HCT116 (cell line): ENCODE measurements at regions not wholly inside any gene's neighbourhood (a gene's known extent, or its start where the extent isn't known, plus 50 kb on each side); places are given as distances from the start of the nearest gene placed in this dataset.

Experiments
- ATAC-seq: fragments of 200-7000 bp; cut with Tn5 transposase; 2 replicates; pipeline ENCODE4 v1.9.1; 2020; ENCODE audit warnings: mild to moderate bottlenecking, moderate library complexity
- BruUV-seq: library from RNA; stranded (reverse); fragments of 400-500 nt; replicated peaks from 2 replicates; lab custom pipeline; 2021; lab: Mats Ljungman, UMichigan
- CTCF ChIA-PET: fragments of 300-600 bp; sonication (Branson Sonifier 250); formaldehyde crosslinking; loops from one replicate; lab custom pipeline; 2021; ENCODE audit warnings: antibody characterized with exemption; lab: Charles Lee
- POLR2A ChIA-PET: fragments of 300-600, 350-600 bp; sonication (Branson Sonifier 250); formaldehyde crosslinking; loops from one replicate; lab custom pipeline; 2021; ENCODE audit warnings: antibody characterized with exemption; lab: Charles Lee
- RAD21 ChIA-PET, 2 experiments: fragments of 300-600 bp; sonication (Branson Sonifier 250); formaldehyde crosslinking; loops; one replicate each; lab custom pipeline; 2023; ENCODE audit warnings: low total read pairs in 2 of 2; ENCODE audit not compliant: uncharacterized antibody in 2 of 2, unreplicated experiment in 2 of 2, low non-redundant PET in 1 of 2; lab: Charles Lee
- DNase-seq: peaks from one replicate; pipeline ENCODE4 v3.0.0-alpha.2; 2010; ENCODE audit warnings: low read depth, low spot score
- H2AFZ ChIP-seq: fragments of 200-600 bp; shearing (Covaris generic), sonication (generic); 2 replicates; pipeline ENCODE4 v1.6.1; 2017; ENCODE audit warnings: low read depth, mixed run types, mixed read lengths, antibody characterized with exemption, low read length; ENCODE audit not compliant: poor library complexity, severe bottlenecking
- H3K27ac ChIP-seq: 2 replicates; pipeline ENCODE4 v1.5.1; 2012; ENCODE audit warnings: low read depth, low read length
- H3K27me3 ChIP-seq: fragments of 200-600 bp; sonication (generic); 2 replicates; pipeline ENCODE4 v1.6.1; 2016; ENCODE audit warnings: mixed run types, low read length, mixed read lengths; ENCODE audit not compliant: insufficient read depth
- H3K36me3 ChIP-seq, 2 experiments: fragments of 200-500 bp in 1 of 2; fragments of 200-600 bp in 1 of 2; sonication (Bioruptor generic) in 1 of 2; sonication (generic) in 1 of 2; 2 replicates each; pipeline versions ENCODE4 v1.5.1 to v1.6.1; 2014 to 2016; ENCODE audit warnings: low read length in 2 of 2, inconsistent platforms in 1 of 2, mixed read lengths in 1 of 2, mixed run types in 1 of 2; ENCODE audit not compliant: insufficient read depth in 2 of 2, control insufficient read depth in 1 of 2
- H3K4me1 ChIP-seq, 2 experiments: fragments of 200-600 bp in 1 of 2; sonication (generic) in 1 of 2; 2 replicates each; pipeline versions ENCODE4 v1.5.1 to v1.6.1; 2012 to 2017; ENCODE audit warnings: low read length in 2 of 2, inconsistent platforms in 1 of 2, mild to moderate bottlenecking in 1 of 2, mixed read lengths in 1 of 2, mixed run types in 1 of 2, moderate library complexity in 1 of 2; ENCODE audit not compliant: insufficient read depth in 2 of 2, control insufficient read depth in 1 of 2
- H3K4me2 ChIP-seq: fragments of 200-600 bp; sonication (generic); 2 replicates; pipeline ENCODE4 v1.6.1; 2017; ENCODE audit warnings: mixed run types, low read length, mixed read lengths
- H3K4me3 ChIP-seq, 2 experiments: fragments of 200-600 bp in 1 of 2; sonication (generic) in 1 of 2; replicated peaks in 1 of 2; 2 replicates each; pipeline ENCODE4 v1.5.1; 2011 to 2016; ENCODE audit warnings: low read length in 2 of 2, control low read depth in 1 of 2, low read depth in 1 of 2, mild to moderate bottlenecking in 1 of 2, mixed read lengths in 1 of 2, mixed run types in 1 of 2
- H3K79me2 ChIP-seq: fragments of 200-600 bp; sonication (generic); 2 replicates; pipeline ENCODE4 v1.6.1; 2017; ENCODE audit warnings: mild to moderate bottlenecking, mixed run types, low read length, moderate library complexity, mixed read lengths; ENCODE audit not compliant: insufficient read depth
- H3K9ac ChIP-seq: fragments of 200-600 bp; sonication (generic); 2 replicates; pipeline ENCODE4 v1.6.1; 2016; ENCODE audit warnings: low read length, mixed read lengths
- H3K9me2 ChIP-seq: fragments of 200-600 bp; sonication (generic), shearing (Covaris generic); 2 replicates; pipeline ENCODE4 v1.6.1; 2017; ENCODE audit warnings: mixed run types, mild to moderate bottlenecking, moderate library complexity; ENCODE audit not compliant: insufficient read depth
- H3K9me3 ChIP-seq, 2 experiments: fragments of 200-500 bp in 1 of 2; fragments of 200-600 bp in 1 of 2; sonication (Bioruptor generic) in 1 of 2; sonication (generic) in 1 of 2; 2 replicates each; pipeline ENCODE4 v1.6.1; 2014 to 2017; ENCODE audit warnings: low read length in 2 of 2, mixed read lengths in 2 of 2, inconsistent platforms in 1 of 2, low read depth in 1 of 2, mild to moderate bottlenecking in 1 of 2, mixed run types in 1 of 2, moderate library complexity in 1 of 2; ENCODE audit not compliant: control insufficient read depth in 1 of 2, insufficient read depth in 1 of 2
- H4K20me1 ChIP-seq: fragments of 200-600 bp; sonication (generic), shearing (Covaris generic); 2 replicates; pipeline ENCODE4 v1.6.1; 2017; ENCODE audit warnings: mixed run types, mild to moderate bottlenecking, moderate library complexity; ENCODE audit not compliant: insufficient read depth
- ATF3 ChIP-seq: IDR thresholded peaks from 2 replicates; pipeline ENCODE4 v1.6.1; 2012
- CBX3 ChIP-seq: IDR thresholded peaks from 2 replicates; pipeline ENCODE4 v1.6.1; 2012; ENCODE audit warnings: low read depth
- CEBPB ChIP-seq: IDR thresholded peaks from 2 replicates; pipeline ENCODE4 v1.6.1; 2012; ENCODE audit warnings: low read depth
- ELF1 ChIP-seq: IDR thresholded peaks from 2 replicates; pipeline ENCODE4 v1.6.1; 2012; ENCODE audit warnings: low read depth, borderline replicate concordance
- EZH2 ChIP-seq: fragments of 200-600 bp; sonication (generic); IDR thresholded peaks from 2 replicates; pipeline ENCODE4 v1.6.1; 2017; ENCODE audit warnings: antibody characterized with exemption, mixed run types
- FOSL1 ChIP-seq: IDR thresholded peaks from 2 replicates; pipeline ENCODE4 v1.6.1; 2012; ENCODE audit warnings: low read depth
- JUND ChIP-seq: IDR thresholded peaks from 2 replicates; pipeline ENCODE4 v1.6.1; 2012
- MAX ChIP-seq: IDR thresholded peaks from 2 replicates; pipeline ENCODE4 v1.6.1; 2012
- POLR2A ChIP-seq: IDR thresholded peaks from 2 replicates; pipeline ENCODE4 v1.7.0; 2011; ENCODE audit warnings: borderline replicate concordance; ENCODE audit not compliant: insufficient read depth, insufficient read length; ENCODE audit errors: extremely low read depth
- POLR2AphosphoS5 ChIP-seq: IDR thresholded peaks from 2 replicates; pipeline ENCODE4 v1.6.1; 2011; ENCODE audit warnings: mild to moderate bottlenecking, low read depth, low read length, moderate library complexity
- RAD21 ChIP-seq: IDR thresholded peaks from 2 replicates; pipeline ENCODE4 v1.6.1; 2012; ENCODE audit warnings: low read depth, mild to moderate bottlenecking
- REST ChIP-seq: IDR thresholded peaks from 2 replicates; pipeline ENCODE4 v1.6.1; 2012; ENCODE audit warnings: low read depth
- TCF7L2 ChIP-seq: IDR thresholded peaks from 2 replicates; pipeline ENCODE4 v1.7.0; 2011; ENCODE audit warnings: borderline replicate concordance, inconsistent platforms; ENCODE audit not compliant: insufficient read depth, insufficient read length; ENCODE audit errors: extremely low read depth
- ZBTB33 ChIP-seq: IDR thresholded peaks from 2 replicates; pipeline ENCODE4 v1.6.1; 2011; ENCODE audit warnings: mild to moderate bottlenecking, low read length, moderate library complexity; ENCODE audit not compliant: insufficient replicate concordance; ENCODE audit errors: extremely low read depth
- ZFX ChIP-seq: fragments of 450-650 bp; IDR thresholded peaks from 2 replicates; pipeline ENCODE4 v1.6.1; 2017
- ZNF274 ChIP-seq: fragments of 200-500 bp; sonication (Bioruptor generic); IDR thresholded peaks from 2 replicates; pipeline ENCODE4 v1.6.1; 2014; ENCODE audit warnings: mild to moderate bottlenecking, low read depth, low read length, inconsistent platforms
- intact Hi-C: fragments of 100-400 bp; cut with micrococcal nuclease; formaldehyde crosslinking; loops from 2 replicates; pipeline ENCODE4 v1.10.0; 2022

- H3K9me2 ChIP-seq, result no peaks in the 10 kb centered on the region
- no peak overlapping the region for H2AFZ ChIP-seq
- H3K4me3 ChIP-seq, result no peak overlapping the region
- H3K4me2 ChIP-seq, result no peak overlapping the region
- H3K9ac ChIP-seq, result no peak overlapping the region
- CTCF ChIA-PET, result no interaction called here
- POLR2A ChIA-PET, result no interaction called here
- H4K20me1 ChIP-seq, result no peaks in the 10 kb centered on the region
- H3K4me1 ChIP-seq, result no peaks in the 10 kb centered on the region
- peaks cover 17 to 29% of the 10 kb centered on the region in 2 experiments; a peak in 2 of 4 replicates for H3K9me3 ChIP-seq
- intact Hi-C loops, result no loop called here
- no peaks in the 10 kb centered on the region for H3K79me2 ChIP-seq
- H3K36me3 ChIP-seq, result no peaks in the 10 kb centered on the region
- ATAC-seq, result no peak
- no TSS peak for BruUV-seq
- TF ChIP-seq RAD21 (no peak), TCF7L2 (no peak), ZFX (no peak), POLR2AphosphoS5 (no peak), FOSL1 (no peak), ZNF274 (no peak), ELF1 (no peak), CEBPB (no peak)
- H3K27me3 ChIP-seq, result no peaks in the 10 kb centered on the region
- RAD21 ChIA-PET, result no interaction called here
- no peak overlapping the region for H3K27ac ChIP-seq
- no peak for DNase-seq
These were observed 1210.6 kb downstream of the SORCS1 start for GRCh38 chr10:105953861-105954260.

GRCh38 chr10:105953056-105953455, 1211.5 kb downstream of the SORCS1 start:
- ChIA-PET POLR2A (no interaction called here), RAD21 (no interaction called here), CTCF (no interaction called here)
- Histone ChIP-seq H3K4me2 (no peak overlapping the region), H3K27ac (no peak overlapping the region), H3K4me3 (no peak overlapping the region), H2AFZ (no peak overlapping the region), H3K4me1 (no peaks in the 10 kb centered on the region), H3K9me2 (no peaks in the 10 kb centered on the region), H4K20me1 (no peaks in the 10 kb centered on the region), H3K36me3 (no peaks in the 10 kb centered on the region), H3K9ac (no peak overlapping the region), H3K79me2 (no peaks in the 10 kb centered on the region), H3K27me3 (no peaks in the 10 kb centered on the region), H3K9me3 (peaks cover 17 to 24% of the 10 kb centered on the region in 2 experiments; a peak in 2 of 4 replicates)
- ATAC-seq (no peak), DNase-seq (no peak)
- intact Hi-C loops, result no loop called here
- no TSS peak for BruUV-seq
- TF ChIP-seq POLR2A, result no peak
- no peak for TF ChIP-seq ZFX
- no peak for TF ChIP-seq REST
- no peak for TF ChIP-seq CBX3
- TF ChIP-seq JUND, result no peak
- no peak for TF ChIP-seq POLR2AphosphoS5
- no peak for TF ChIP-seq CEBPB
- TF ChIP-seq EZH2, result no peak
- TF ChIP-seq ZNF274, result no peak
- TF ChIP-seq FOSL1, result no peak
- TF ChIP-seq ATF3, result no peak
- TF ChIP-seq MAX, result no peak
- no peak for TF ChIP-seq ZBTB33
- TF ChIP-seq RAD21, result no peak
